Esophagus muscularis mucosa (tissue), 3 donors: ENCODE measurements at regions not wholly inside any gene's neighbourhood (a gene's known extent, or its start where the extent isn't known, plus 50 kb on each side); places are given as distances from the start of the nearest gene placed in this dataset.

Experiments
- CTCF ChIP-seq, 3 experiments: fragments of 200-600 bp in 2 of 3; fragments of 450-650 bp in 1 of 3; sonication (generic) in 2 of 3; IDR thresholded peaks; one replicate each; pipeline ENCODE4 v1.5.1; 2017 to 2019; ENCODE audit warnings: antibody characterized with exemption in 3 of 3, mild to moderate bottlenecking in 2 of 3, moderate library complexity in 1 of 3
- POLR2AphosphoS5 ChIP-seq, 2 donors: sonication (generic); formaldehyde crosslinking; IDR thresholded peaks; one replicate each; pipeline ENCODE4 v1.6.1; 2017; ENCODE audit warnings: antibody characterized with exemption in 2 of 2

GRCh38 chr4:175916626-175917351 lies 104.7 kb upstream of the GPM6A start:
- TF ChIP-seq POLR2AphosphoS5 (IDR thresholded peaks at IDR 0.05) (no peak), CTCF (IDR thresholded peaks at IDR 0.05) (no peak)
